Embryonic facial prominence (tissue), 1 donor: ENCODE measurements at regions not wholly inside any gene's neighbourhood (a gene's known extent, or its start where the extent isn't known, plus 50 kb on each side); places are given as distances from the start of the nearest gene placed in this dataset.

Source experiments
- DNase-seq: peaks from one replicate; pipeline ENCODE4 v3.0.0-alpha.2; 2016; ENCODE audit errors: extremely low spot score

GRCh38 chrX:42619068-42619467 lies 158.9 kb downstream of the PPP1R2C start:
- no peak for DNase-seq

GRCh38 chrX:42616981-42617380 lies 161.0 kb downstream of the PPP1R2C start:
- no peak for DNase-seq

- no peak for DNase-seq
Observed at GRCh38 chrX:42615161-42615563, 162.8 kb downstream of the PPP1R2C start.

GRCh38 chrX:42606591-42606990 lies 171.4 kb downstream of the PPP1R2C start:
- DNase-seq = no peak

DNA sequence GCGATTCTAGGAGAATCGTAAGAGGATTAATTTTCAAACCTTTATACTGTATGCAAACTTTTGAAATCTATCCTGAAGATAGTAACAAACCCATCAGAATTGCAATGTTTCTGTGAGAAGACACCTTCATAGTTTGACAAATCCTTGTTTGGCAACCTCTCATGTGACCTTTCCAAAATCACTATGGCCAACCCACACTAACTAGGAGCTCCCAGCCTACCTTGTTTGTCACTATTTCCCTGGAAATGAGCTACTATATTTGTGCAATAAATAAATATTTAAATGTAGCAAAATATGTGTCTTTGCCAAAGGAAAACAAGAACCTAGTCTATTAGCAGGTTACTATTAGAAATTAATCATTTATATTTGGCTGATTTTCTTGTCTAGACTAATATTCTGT lies 173.7 kb downstream of the PPP1R2C start:
- no peak for DNase-seq

GRCh38 chrX:42603016-42603415 lies 174.9 kb downstream of the PPP1R2C start:
- DNase-seq = no peak

DNA sequence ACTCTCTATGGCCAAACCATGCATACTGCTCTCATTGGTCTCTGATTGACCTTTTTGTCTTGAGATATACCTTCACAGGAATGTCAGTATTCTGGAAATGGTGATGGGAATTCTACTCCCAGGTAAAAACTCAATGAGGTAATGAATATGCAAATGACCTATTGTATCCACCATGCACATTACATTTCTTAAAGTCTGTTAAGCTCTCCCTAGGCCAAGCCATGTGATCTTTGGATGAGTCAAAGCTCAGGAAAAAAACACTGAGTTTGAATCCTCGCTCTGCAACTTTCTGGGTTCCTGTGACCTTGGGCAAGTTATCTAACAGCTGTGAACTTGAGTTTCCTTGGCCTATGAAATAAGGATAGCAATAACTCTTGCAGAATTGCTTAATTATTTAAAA lies 175.4 kb downstream of the PPP1R2C start:
- no peak for DNase-seq

GRCh38 chrX:42602136-42602535 lies 175.8 kb downstream of the PPP1R2C start:
- DNase-seq = no peak

- no peak for DNase-seq
Observed at GRCh38 chrX:42597481-42597880, 180.5 kb downstream of the PPP1R2C start.

GRCh38 chrX:42585842-42586621 lies 191.9 kb downstream of the PPP1R2C start:
- DNase-seq = no peak

DNA sequence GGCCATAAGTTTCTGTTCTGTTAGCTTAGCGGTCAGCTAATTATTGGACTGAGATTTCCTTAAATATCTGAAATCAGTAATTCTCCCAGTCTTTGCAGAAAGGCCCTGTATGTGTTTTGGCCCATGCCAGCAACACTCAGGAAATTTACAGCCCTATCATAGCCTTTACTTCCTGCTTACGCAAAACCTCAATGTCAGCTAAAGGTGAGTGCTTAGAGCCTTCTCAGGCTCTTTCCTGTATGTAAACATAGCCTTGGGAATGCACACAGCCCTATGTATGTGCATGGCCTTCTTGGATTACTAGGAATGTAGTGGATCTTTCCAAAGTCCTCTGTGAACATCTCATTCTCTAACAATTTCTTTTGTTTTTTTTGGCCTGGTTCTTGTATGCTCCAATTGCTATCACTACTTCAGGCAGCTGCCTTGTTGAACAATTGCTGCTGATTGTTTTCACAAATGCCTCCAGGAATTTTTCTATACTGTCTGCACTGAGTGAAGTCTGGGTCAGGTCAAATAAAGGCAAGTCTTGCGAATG lies 200.0 kb downstream of the PPP1R2C start:
- DNase-seq = no peak

DNA sequence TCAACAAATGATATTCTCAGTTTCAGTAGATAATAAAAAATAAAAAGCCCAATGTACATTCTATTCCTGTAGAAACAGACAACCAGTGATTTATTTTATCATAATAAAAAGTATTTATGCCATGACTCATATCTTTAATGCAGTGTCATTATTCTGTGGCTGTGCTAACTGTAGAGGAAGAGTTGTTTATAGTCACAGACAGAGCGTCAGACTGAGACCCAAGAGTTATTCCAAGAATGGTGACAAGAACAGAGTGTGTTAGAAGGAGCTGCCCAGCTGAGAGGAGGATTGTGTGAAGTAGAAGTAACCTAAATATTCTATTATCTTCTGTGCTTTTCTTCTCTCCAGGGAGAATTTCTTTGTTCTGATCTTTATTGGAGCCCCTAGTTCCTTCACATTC lies 210.7 kb downstream of the PPP1R2C start:
- no peak for DNase-seq

GRCh38 chrX:42565739-42566138 lies 212.2 kb downstream of the PPP1R2C start:
- DNase-seq = no peak

GRCh38 chrX:42546800-42547199 lies 231.2 kb downstream of the PPP1R2C start:
- no peak for DNase-seq

- no peak for DNase-seq
Observed at GRCh38 chrX:42544883-42545282, 233.1 kb downstream of the PPP1R2C start.

GRCh38 chrX:42541554-42541953 lies 236.4 kb downstream of the PPP1R2C start:
- DNase-seq = no peak

DNA sequence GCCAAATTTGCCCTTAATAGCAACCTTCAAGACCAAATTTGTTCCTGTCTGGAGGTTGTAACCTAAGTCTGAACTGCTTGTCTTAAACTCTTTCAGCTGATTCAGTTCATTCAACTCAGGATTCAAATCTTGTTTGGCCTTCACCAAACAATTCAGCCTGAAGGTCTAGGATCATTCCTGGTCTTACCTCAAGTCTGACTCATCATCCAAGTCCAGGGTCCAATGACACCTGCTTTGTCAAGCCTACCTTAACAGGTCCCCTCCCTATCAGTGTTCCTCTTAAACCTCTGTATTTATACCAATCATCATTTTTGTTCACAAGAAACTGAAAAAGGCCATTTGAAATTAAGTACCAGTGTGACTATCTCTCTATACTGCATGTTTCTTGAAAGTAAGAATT lies 237.8 kb downstream of the PPP1R2C start:
- no peak for DNase-seq

GRCh38 chrX:42538405-42538804 lies 239.6 kb downstream of the PPP1R2C start:
- DNase-seq = no peak

DNA sequence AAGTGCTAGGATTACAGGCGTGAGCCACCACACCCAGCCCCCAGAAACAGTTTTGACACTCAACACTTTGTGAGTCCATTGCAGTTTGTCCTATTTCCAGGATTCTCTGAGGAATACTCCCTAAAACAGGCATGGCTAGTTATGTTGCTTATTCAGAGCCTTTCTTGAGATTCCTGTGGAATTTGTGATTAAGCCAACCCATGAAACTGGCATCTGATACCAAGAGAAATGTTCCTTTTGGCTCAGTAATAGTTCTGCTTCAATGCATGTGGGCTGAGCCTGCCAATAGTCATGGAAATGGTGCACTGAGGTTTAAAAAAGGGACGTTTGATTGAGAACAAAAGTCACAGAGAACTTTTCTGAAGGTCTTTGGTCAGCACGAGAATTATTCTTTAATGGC lies 241.7 kb downstream of the PPP1R2C start:
- DNase-seq = no peak

DNA sequence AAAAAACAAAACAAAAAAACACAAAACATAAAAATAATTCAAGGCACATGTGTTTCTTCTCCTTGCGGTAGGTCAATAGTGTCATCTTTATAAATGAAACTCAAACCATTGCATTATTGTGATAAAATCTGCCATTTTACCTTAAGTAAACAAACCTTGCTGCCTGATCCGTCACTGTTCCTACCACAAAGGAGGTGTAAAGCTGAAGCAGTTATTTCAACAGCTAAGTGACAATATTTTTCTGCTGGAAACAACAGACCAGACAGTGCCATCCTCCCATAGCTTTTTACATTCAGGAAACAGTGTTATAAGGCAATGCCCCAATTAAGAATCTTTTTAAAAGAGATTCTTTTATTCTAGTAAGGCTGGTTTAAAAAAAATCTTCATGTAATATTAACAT lies 242.7 kb downstream of the PPP1R2C start:
- DNase-seq = no peak

DNA sequence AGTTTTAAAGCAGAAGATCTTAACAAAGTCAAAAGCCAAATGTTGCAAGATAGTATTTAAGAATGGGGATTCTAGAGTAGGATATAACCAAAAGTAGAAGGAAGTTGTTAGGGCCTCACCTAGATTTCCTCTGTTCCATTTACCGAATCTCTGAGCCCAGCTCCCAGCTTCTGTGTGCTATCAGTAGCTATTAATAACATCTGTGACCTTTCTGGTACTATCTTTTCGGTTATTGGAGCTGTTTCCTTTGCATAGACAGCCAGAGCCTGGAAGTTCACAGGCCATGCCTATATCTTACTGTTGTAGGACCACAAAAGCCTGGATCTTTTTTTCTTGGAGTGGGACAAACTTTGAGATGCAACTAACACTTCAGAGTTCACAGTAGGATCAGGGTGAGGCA lies 244.2 kb downstream of the PPP1R2C start:
- DNase-seq = no peak

GRCh38 chrX:42531441-42531840 lies 246.5 kb downstream of the PPP1R2C start:
- no peak for DNase-seq

GRCh38 chrX:42530027-42530426 lies 247.9 kb downstream of the PPP1R2C start:
- DNase-seq = no peak

DNA sequence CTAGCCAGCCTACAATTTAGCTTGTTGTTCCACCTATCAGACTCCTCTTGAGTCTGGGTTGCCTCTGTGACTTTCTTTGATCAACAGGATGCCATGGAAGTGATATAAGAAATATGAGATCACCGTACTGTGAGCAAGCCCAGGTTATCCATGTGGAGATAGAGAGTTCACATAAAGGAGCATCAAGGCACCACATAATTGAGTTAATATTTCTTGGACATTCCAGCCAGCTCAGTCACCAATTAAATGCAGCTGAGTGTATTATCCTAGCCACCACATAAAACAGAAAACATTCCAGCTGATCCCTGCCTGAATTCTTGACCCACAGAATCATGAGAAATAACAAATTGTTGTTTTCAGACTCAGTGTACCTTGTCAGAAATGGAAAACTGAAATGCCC lies 253.6 kb downstream of the PPP1R2C start:
- DNase-seq = no peak
